ENCODE measurements at regions not wholly inside any gene's neighbourhood (a gene's known extent, or its start where the extent isn't known, plus 50 kb on each side); places are given as distances from the start of the nearest gene placed in this dataset.

- DNase-seq, result no peak
- no peak overlapping the region for H3K4me3 ChIP-seq
- TF ChIP-seq POLR2A (IDR thresholded peaks at IDR 0.05) (no peak), CTCF (IDR thresholded peaks at IDR 0.05) (no peak)
- peak overlapping the region; percentile 13 to 35 for H3K27ac ChIP-seq
- H3K36me3 ChIP-seq, result no peaks in the 10 kb centered on the region
- no peaks in the 10 kb centered on the region for H3K9me3 ChIP-seq
- intact Hi-C loops (cut with DNase I; ENCODE audit: low total_unique reads), result no loop called here
- H3K27me3 ChIP-seq, result no peaks in the 10 kb centered on the region
- H3K4me1 ChIP-seq, result peaks cover 0 to 7% of the 10 kb centered on the region in 2 donors
Measured at GRCh38 chr6:144344646-144345045, 59.5 kb downstream of the UTRN start.

- TF ChIP-seq CTCF (IDR thresholded peaks at IDR 0.05) (no peak), POLR2A (IDR thresholded peaks at IDR 0.05) (no peak)
- no peak overlapping the region for H3K4me3 ChIP-seq
- H3K4me1 ChIP-seq, result peaks cover 0 to 14% of the 10 kb centered on the region in 2 donors
- peak overlapping the region; percentile 13 to 21 for H3K27ac ChIP-seq
- H3K36me3 ChIP-seq, result no peaks in the 10 kb centered on the region
- H3K27me3 ChIP-seq, result no peaks in the 10 kb centered on the region
- no peaks in the 10 kb centered on the region for H3K9me3 ChIP-seq
- intact Hi-C loops (cut with DNase I; ENCODE audit: low total_unique reads), result no loop called here
- DNase-seq, result no peak
Measured at GRCh38 chr6:144345451-144345850, 60.3 kb downstream of the UTRN start.

GRCh38 chr6:144346719-144347447 lies 61.7 kb downstream of the UTRN start:
- H3K4me1 ChIP-seq, result peaks cover 0 to 12% of the 10 kb centered on the region in 2 donors

GRCh38 chr6:144347448-144347759 lies 62.3 kb downstream of the UTRN start:
- Histone ChIP-seq H3K27ac (peak overlapping the region; percentile 41 to 49), H3K4me3 (no peak overlapping the region), H3K4me1 (peaks cover 0 to 12% of the 10 kb centered on the region in 2 donors), H3K9me3 (no peaks in the 10 kb centered on the region), H3K36me3 (no peaks in the 10 kb centered on the region), H3K27me3 (no peaks in the 10 kb centered on the region)
- DNase-seq, result no peak
- intact Hi-C loops (cut with DNase I; ENCODE audit: low total_unique reads), result no loop called here
- TF ChIP-seq CTCF (IDR thresholded peaks at IDR 0.05), result no peak
- no peak for TF ChIP-seq POLR2A (IDR thresholded peaks at IDR 0.05)

More at GRCh38 chr6:144346719-144347447, 61.7 kb downstream of the UTRN start:
- DNase-seq, result no peak
- Histone ChIP-seq H3K27ac (peak overlapping the region; percentile 49 to 56), H3K36me3 (no peaks in the 10 kb centered on the region), H3K27me3 (no peaks in the 10 kb centered on the region), H3K9me3 (no peaks in the 10 kb centered on the region), H3K4me3 (no peak overlapping the region)
- intact Hi-C loops (cut with DNase I; ENCODE audit: low total_unique reads), result no loop called here
- TF ChIP-seq CTCF (IDR thresholded peaks at IDR 0.05), result no peak
- no peak for TF ChIP-seq POLR2A (IDR thresholded peaks at IDR 0.05)

- TF ChIP-seq POLR2A (IDR thresholded peaks at IDR 0.05) (no peak), CTCF (IDR thresholded peaks at IDR 0.05) (no peak)
- no peaks in the 10 kb centered on the region for H3K27me3 ChIP-seq
- H3K9me3 ChIP-seq, result no peaks in the 10 kb centered on the region
- intact Hi-C loops (cut with DNase I; ENCODE audit: low total_unique reads), result no loop called here
- H3K27ac ChIP-seq, result peak overlapping the region; percentile 41 to 49
- DNase-seq, result no peak
- H3K4me1 ChIP-seq, result peaks cover 0 to 12% of the 10 kb centered on the region in 2 donors
- H3K36me3 ChIP-seq, result no peaks in the 10 kb centered on the region
- no peak overlapping the region for H3K4me3 ChIP-seq
Measured at GRCh38 chr6:144347933-144348332, 62.8 kb downstream of the UTRN start.
